IMR-90 (cell line): ENCODE measurements at regions not wholly inside any gene's neighbourhood (a gene's known extent, or its start where the extent isn't known, plus 50 kb on each side); places are given as distances from the start of the nearest gene placed in this dataset.

Experiments used
- ATAC-seq: fragments of 200-7000 bp; cut with Tn5 transposase; 2 replicates; pipeline ENCODE4 v1.9.1; 2020; ENCODE audit warnings: low read depth, mild to moderate bottlenecking, moderate library complexity
- BruUV-seq: library from RNA; stranded (reverse); fragments of 400-500 nt; replicated peaks from 2 replicates; lab custom pipeline; 2021; lab: Mats Ljungman, UMichigan
- CTCF ChIA-PET: fragments of 300-600 bp; formaldehyde crosslinking; extraction: SDS; loops from one replicate; lab custom pipeline; 2021; ENCODE audit warnings: antibody characterized with exemption; lab: Yijun Ruan, JAX
- POLR2A ChIA-PET: fragments of 300-600 bp; sonication (Branson Sonifier 250); formaldehyde crosslinking; loops from one replicate; lab custom pipeline; 2022; ENCODE audit warnings: antibody characterized with exemption; ENCODE audit not compliant: unreplicated experiment; lab: Charles Lee
- DNase-seq: peaks from one replicate; pipeline ENCODE4 v3.0.0; 2013
- H2AFZ ChIP-seq: replicated peaks from 2 replicates; pipeline ENCODE3; 2013; ENCODE audit warnings: low read length, mild to moderate bottlenecking; ENCODE audit not compliant: poor library complexity
- H2AK5ac ChIP-seq: 2 replicates; pipeline ENCODE4 v1.6.1; 2013; ENCODE audit warnings: low read depth, low read length, inconsistent platforms
- H2AK9ac ChIP-seq: replicated peaks from 2 replicates; pipeline ENCODE3; 2013; ENCODE audit warnings: mild to moderate bottlenecking, low read depth, low read length, moderate library complexity; ENCODE audit not compliant: poor library complexity
- H2BK120ac ChIP-seq: 2 replicates; pipeline ENCODE4 v1.6.1; 2013; ENCODE audit warnings: low read depth, low read length, inconsistent platforms
- H2BK15ac ChIP-seq: 3 replicates; pipeline ENCODE4 v1.6.1; 2013; ENCODE audit warnings: low read depth, low read length, inconsistent platforms
- H2BK20ac ChIP-seq: 2 replicates; pipeline ENCODE4 v1.6.1; 2013; ENCODE audit warnings: low read depth, mild to moderate bottlenecking, inconsistent platforms, low read length, moderate library complexity
- H2BK5ac ChIP-seq: 2 replicates; pipeline ENCODE4 v1.6.1; 2013; ENCODE audit warnings: mild to moderate bottlenecking, low read depth, low read length, inconsistent platforms; ENCODE audit not compliant: poor library complexity, severe bottlenecking
- H3K14ac ChIP-seq: replicated peaks from 2 replicates; pipeline ENCODE4 v1.6.1; 2013; ENCODE audit warnings: low read depth, low read length, inconsistent platforms
- H3K18ac ChIP-seq: 2 replicates; pipeline ENCODE4 v1.6.1; 2013; ENCODE audit warnings: low read depth, low read length, control low read depth
- H3K23ac ChIP-seq: 2 replicates; pipeline ENCODE4 v1.6.1; 2013; ENCODE audit warnings: low read depth, low read length, inconsistent platforms
- H3K27ac ChIP-seq: 2 replicates; pipeline ENCODE4 v1.5.1; 2013; ENCODE audit warnings: mild to moderate bottlenecking, control low read depth, low read length; ENCODE audit not compliant: insufficient read depth
- H3K27me3 ChIP-seq: 2 replicates; pipeline ENCODE4 v1.6.1; 2013; ENCODE audit warnings: low read length; ENCODE audit not compliant: control insufficient read depth, insufficient read depth
- H3K36me3 ChIP-seq: 2 replicates; pipeline ENCODE4 v1.6.1; 2013; ENCODE audit warnings: low read length, mixed read lengths; ENCODE audit not compliant: control insufficient read depth, insufficient read depth
- H3K4ac ChIP-seq: 2 replicates; pipeline ENCODE4 v1.6.1; 2013; ENCODE audit warnings: low read depth, low read length, inconsistent platforms
- H3K4me1 ChIP-seq: 2 replicates; pipeline ENCODE4 v1.6.1; 2013; ENCODE audit warnings: low read length, mixed read lengths; ENCODE audit not compliant: control insufficient read depth, insufficient read depth
- H3K4me2 ChIP-seq: 2 replicates; pipeline ENCODE4 v1.6.1; 2013; ENCODE audit warnings: low read depth, mild to moderate bottlenecking, control low read depth, low read length, moderate library complexity
- H3K4me3 ChIP-seq: 2 replicates; pipeline ENCODE4 v1.5.1; 2013; ENCODE audit warnings: low read depth, mild to moderate bottlenecking, control low read depth, low read length, moderate library complexity; ENCODE audit not compliant: insufficient read depth
- H3K56ac ChIP-seq: 2 replicates; pipeline ENCODE4 v1.6.1; 2013; ENCODE audit warnings: low read length, inconsistent platforms; ENCODE audit not compliant: insufficient read depth; ENCODE audit errors: extremely low read depth
- H3K79me1 ChIP-seq, 2 experiments: 2 replicates each; pipeline ENCODE4 v1.6.1; 2013; ENCODE audit warnings: low read length in 2 of 2, inconsistent platforms in 1 of 2, low read depth in 1 of 2
- H3K9ac ChIP-seq: 2 replicates; pipeline ENCODE4 v1.6.1; 2013; ENCODE audit warnings: low read depth, low read length, control low read depth
- H3K9me1 ChIP-seq: 2 replicates; pipeline ENCODE4 v1.6.1; 2013; ENCODE audit warnings: low read length, inconsistent platforms; ENCODE audit not compliant: insufficient read depth
- H3K9me3 ChIP-seq: 2 replicates; pipeline ENCODE4 v1.6.1; 2013; ENCODE audit warnings: low read length; ENCODE audit not compliant: control insufficient read depth, insufficient read depth
- H4K20me1 ChIP-seq: 2 replicates; pipeline ENCODE4 v1.6.1; 2013; ENCODE audit warnings: low read length, inconsistent platforms; ENCODE audit not compliant: insufficient read depth
- H4K5ac ChIP-seq: 2 replicates; pipeline ENCODE4 v1.6.1; 2013; ENCODE audit warnings: mild to moderate bottlenecking, low read depth, low read length, control low read depth
- H4K8ac ChIP-seq, 2 experiments: 2 replicates each; pipeline ENCODE4 v1.6.1; 2013; ENCODE audit warnings: low read depth in 2 of 2, low read length in 2 of 2, control low read depth in 1 of 2, inconsistent platforms in 1 of 2
- H4K91ac ChIP-seq: 2 replicates; pipeline ENCODE4 v1.6.1; 2013; ENCODE audit warnings: low read depth, low read length, inconsistent platforms; ENCODE audit not compliant: insufficient read depth
- BHLHE40 ChIP-seq: fragments of 150-350 bp; IDR thresholded peaks from 2 replicates; pipeline ENCODE4 v1.6.1; 2016; ENCODE audit warnings: mild to moderate bottlenecking, low read depth, low read length
- CEBPB ChIP-seq: IDR thresholded peaks from 2 replicates; pipeline ENCODE4 v1.6.1; 2012; ENCODE audit warnings: low read depth, low read length, improper control_type of control experiment
- CHD1 ChIP-seq: IDR thresholded peaks from 2 replicates; pipeline ENCODE4 v1.6.1; 2012; ENCODE audit warnings: low read depth, low read length, improper control_type of control experiment
- CTCF ChIP-seq: conservative IDR thresholded peaks from 2 replicates; pipeline ENCODE4 v1.5.1; 2012; ENCODE audit warnings: mild to moderate bottlenecking, low read depth, low read length, improper control_type of control experiment
- FOS ChIP-seq: fragments of 150-350 bp; IDR thresholded peaks from 2 replicates; pipeline ENCODE4 v1.6.1; 2016; ENCODE audit warnings: low read depth, low read length
- MAFK ChIP-seq: IDR thresholded peaks from 2 replicates; pipeline ENCODE4 v1.6.1; 2012; ENCODE audit warnings: low read depth, low read length, improper control_type of control experiment
- MAZ ChIP-seq: IDR thresholded peaks from 2 replicates; pipeline ENCODE4 v1.6.1; 2012; ENCODE audit warnings: low read depth, mild to moderate bottlenecking, low read length, improper control_type of control experiment, moderate library complexity, borderline replicate concordance
- MXI1 ChIP-seq: IDR thresholded peaks from 2 replicates; pipeline ENCODE4 v1.6.1; 2012; ENCODE audit warnings: low read depth, mild to moderate bottlenecking, low read length, moderate library complexity, borderline replicate concordance
- NFE2L2 ChIP-seq: fragments of 150-350 bp; IDR thresholded peaks from 2 replicates; pipeline ENCODE4 v1.6.1; 2016; ENCODE audit warnings: low read depth, mild to moderate bottlenecking, low read length
- POLR2A ChIP-seq: IDR thresholded peaks from 2 replicates; pipeline ENCODE4 v1.6.1; 2012; ENCODE audit warnings: mild to moderate bottlenecking, low read depth, low read length
- RAD21 ChIP-seq: IDR thresholded peaks from 2 replicates; pipeline ENCODE4 v1.6.1; 2012; ENCODE audit warnings: low read length, improper control_type of control experiment
- RCOR1 ChIP-seq: IDR thresholded peaks from 2 replicates; pipeline ENCODE4 v1.6.1; 2012; ENCODE audit warnings: mild to moderate bottlenecking, low read length, improper control_type of control experiment; ENCODE audit not compliant: insufficient replicate concordance
- RFX5 ChIP-seq: IDR thresholded peaks from 2 replicates; pipeline ENCODE4 v1.8.0; 2012; ENCODE audit warnings: low read depth, mild to moderate bottlenecking, low read length, moderate library complexity
- SMC3 ChIP-seq: fragments of 150-350 bp; IDR thresholded peaks from 2 replicates; pipeline ENCODE4 v1.6.1; 2016; ENCODE audit warnings: low read depth, mild to moderate bottlenecking, antibody characterized with exemption, low read length, moderate library complexity
- WGBS, 2 experiments: methylation state at CpG; one replicate each; pipeline versions ENCODE4 v1.1.5 to v1.1.7; 2013; ENCODE audit warnings: missing lambda C conversion rate in 2 of 2; ENCODE audit not compliant: insufficient read length in 1 of 2; ENCODE audit errors: extremely low coverage in 2 of 2; 5-methylcytosine and 5-hydroxymethylcytosine counted together
- dilution Hi-C: fragments of 300-500 bp; cut with HindIII; formaldehyde crosslinking; loops from one replicate; pipeline ENCODE4 v1.14.3; 2018; ENCODE audit warnings: low sequenced_read_pairs; ENCODE audit not compliant: unreplicated experiment
- in situ Hi-C: fragments of 300-500 bp; cut with MboI; formaldehyde crosslinking; loops from 3 replicates; pipeline ENCODE4 v1.14.3; 2019; ENCODE audit warnings: low sequenced_read_pairs, inconsistent platforms, mixed read lengths
- intact Hi-C: fragments of 100-400 bp; cut with micrococcal nuclease; formaldehyde crosslinking; loops from 2 replicates; pipeline ENCODE4 v1.10.0; 2022
- TF ChIP-seq, protein P1 (sequence below): fragments of 150-350 bp; IDR thresholded peaks from 2 replicates; pipeline ENCODE4 v1.6.1; 2016; ENCODE audit warnings: low read depth, mild to moderate bottlenecking, low read length, moderate library complexity, borderline replicate concordance
- TF ChIP-seq, protein P2 (sequence below): fragments of 150-350 bp; IDR thresholded peaks from 2 replicates; pipeline ENCODE4 v1.6.1; 2017; ENCODE audit warnings: mild to moderate bottlenecking, antibody characterized with exemption, low read length, low read depth

DNA sequence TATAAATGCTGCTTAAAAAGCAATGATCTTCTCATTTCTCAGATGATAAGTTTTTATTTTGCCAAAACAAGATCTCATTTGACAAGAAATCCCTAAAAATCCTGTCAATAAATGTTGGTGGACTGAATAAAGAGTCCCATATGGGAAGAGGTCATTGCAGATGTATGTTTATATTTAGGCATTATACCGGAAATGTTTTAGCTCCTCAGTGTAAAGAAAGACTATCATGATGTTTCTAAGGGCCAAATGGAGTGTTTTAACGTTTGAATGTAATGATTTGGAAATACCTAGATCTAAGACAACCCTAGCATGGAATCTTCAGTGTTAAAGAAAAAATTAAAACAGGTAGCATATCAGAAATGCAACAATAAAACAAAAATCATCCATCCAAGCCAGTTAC is 457.8 kb upstream of the NFE2L3 start:
- Histone ChIP-seq H2AK5ac (no peak overlapping the region), H3K27me3 (no peaks in the 10 kb centered on the region), H3K4me1 (no peaks in the 10 kb centered on the region), H3K27ac (no peak overlapping the region), H3K4me3 (no peak overlapping the region), H4K8ac (no peak overlapping the region), H3K56ac (no peak overlapping the region), H2AK9ac (no peak overlapping the region), H4K5ac (no peak overlapping the region), H2BK5ac (no peak overlapping the region), H3K23ac (no peak overlapping the region), H2BK120ac (no peak overlapping the region), H2BK20ac (no peak overlapping the region), H2BK15ac (no peak overlapping the region), H4K20me1 (no peaks in the 10 kb centered on the region), H3K9ac (no peak overlapping the region), H3K79me1 (no peaks in the 10 kb centered on the region), H3K18ac (no peak overlapping the region), H3K9me3 (no peaks in the 10 kb centered on the region), H3K4me2 (no peak overlapping the region), H3K36me3 (no peaks in the 10 kb centered on the region), H3K14ac (no peak overlapping the region), H4K91ac (no peak overlapping the region), H2AFZ (no peak overlapping the region), H3K9me1 (no peaks in the 10 kb centered on the region), H3K4ac (no peak overlapping the region)
- dilution Hi-C loops (no loop called here), in situ Hi-C loops (no loop called here), intact Hi-C loops (no loop called here)
- WGBS, 2 experiments = no CpG with 5 or more reads among the region's 2 CpGs
- ChIA-PET CTCF (no interaction called here), POLR2A (no interaction called here)
- TF ChIP-seq RAD21 (no peak), MAFK (no peak), FOS (no peak), CEBPB (no peak), POLR2A (no peak), RFX5 (no peak), NFE2L2 (no peak), MAZ (no peak), MXI1 (no peak), CHD1 (no peak), SMC3 (no peak), RCOR1 (no peak), BHLHE40 (no peak), CTCF (no peak)
- TF ChIP-seq, protein P1, sequence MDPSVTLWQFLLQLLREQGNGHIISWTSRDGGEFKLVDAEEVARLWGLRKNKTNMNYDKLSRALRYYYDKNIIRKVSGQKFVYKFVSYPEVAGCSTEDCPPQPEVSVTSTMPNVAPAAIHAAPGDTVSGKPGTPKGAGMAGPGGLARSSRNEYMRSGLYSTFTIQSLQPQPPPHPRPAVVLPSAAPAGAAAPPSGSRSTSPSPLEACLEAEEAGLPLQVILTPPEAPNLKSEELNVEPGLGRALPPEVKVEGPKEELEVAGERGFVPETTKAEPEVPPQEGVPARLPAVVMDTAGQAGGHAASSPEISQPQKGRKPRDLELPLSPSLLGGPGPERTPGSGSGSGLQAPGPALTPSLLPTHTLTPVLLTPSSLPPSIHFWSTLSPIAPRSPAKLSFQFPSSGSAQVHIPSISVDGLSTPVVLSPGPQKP = no peak
- TF ChIP-seq, protein P2, sequence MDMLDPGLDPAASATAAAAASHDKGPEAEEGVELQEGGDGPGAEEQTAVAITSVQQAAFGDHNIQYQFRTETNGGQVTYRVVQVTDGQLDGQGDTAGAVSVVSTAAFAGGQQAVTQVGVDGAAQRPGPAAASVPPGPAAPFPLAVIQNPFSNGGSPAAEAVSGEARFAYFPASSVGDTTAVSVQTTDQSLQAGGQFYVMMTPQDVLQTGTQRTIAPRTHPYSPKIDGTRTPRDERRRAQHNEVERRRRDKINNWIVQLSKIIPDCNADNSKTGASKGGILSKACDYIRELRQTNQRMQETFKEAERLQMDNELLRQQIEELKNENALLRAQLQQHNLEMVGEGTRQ = no peak
- DNase-seq (no peak), ATAC-seq (no peak)
- no TSS peak for BruUV-seq
